HEK293 (cell line): ENCODE measurements at regions not wholly inside any gene's neighbourhood (a gene's known extent, or its start where the extent isn't known, plus 50 kb on each side); places are given as distances from the start of the nearest gene placed in this dataset.

ENCODE experiments used
- CTCF ChIA-PET: fragments of 350-600 bp; formaldehyde crosslinking; extraction: SDS; loops from one replicate; lab custom pipeline; 2021; ENCODE audit warnings: antibody characterized with exemption; lab: Yijun Ruan, JAX
- POLR2A ChIA-PET: fragments of 300-600 bp; formaldehyde crosslinking; extraction: SDS; loops from one replicate; lab custom pipeline; 2020; ENCODE audit warnings: antibody characterized with exemption, inconsistent platforms; lab: Yijun Ruan, JAX
- H3K27ac ChIP-seq: fragments of 200-500 bp; sonication (Bioruptor generic); 2 replicates; pipeline ENCODE4 v1.5.1; 2014; ENCODE audit warnings: low read depth, low read length, control low read depth, inconsistent platforms; ENCODE audit errors: extremely low read depth
- H3K36me3 ChIP-seq, 2 experiments: fragments of 200-500 bp in 1 of 2; sonication (Bioruptor generic) in 1 of 2; 1 replicate in 1 of 2; 2 replicates in 1 of 2; pipeline ENCODE4 v1.5.1; 2014 to 2017; ENCODE audit warnings: inconsistent platforms in 2 of 2, low read length in 2 of 2; ENCODE audit not compliant: control insufficient read depth in 2 of 2, insufficient read depth in 1 of 2
- H3K4me1 ChIP-seq: fragments of 200-500 bp; sonication (Bioruptor generic); 2 replicates; pipeline ENCODE4 v1.5.1; 2014; ENCODE audit warnings: mild to moderate bottlenecking, low read length, inconsistent platforms; ENCODE audit not compliant: control insufficient read depth, insufficient read depth
- H3K4me3 ChIP-seq: 2 replicates; pipeline ENCODE4 v1.5.1; 2011; ENCODE audit warnings: low read depth, mild to moderate bottlenecking, control low read depth, low read length, moderate library complexity
- H3K9me3 ChIP-seq: fragments of 200-500 bp; sonication (Bioruptor generic); 2 replicates; pipeline ENCODE4 v1.5.1; 2014; ENCODE audit warnings: low read depth, low read length, inconsistent platforms; ENCODE audit not compliant: control insufficient read depth, insufficient read depth
- GLI4 ChIP-seq: fragments of 450-650 bp; formaldehyde crosslinking; IDR thresholded peaks from 2 replicates; pipeline ENCODE4 v1.5.1; 2016; ENCODE audit warnings: missing biosample characterization, missing genetic modification characterization
- REPIN1 ChIP-seq: fragments of 450-650 bp; formaldehyde crosslinking; IDR thresholded peaks from 2 replicates; pipeline ENCODE4 v1.5.1; 2017; ENCODE audit warnings: missing biosample characterization, missing genetic modification characterization, low read depth
- SCRT1 ChIP-seq: fragments of 450-650 bp; formaldehyde crosslinking; IDR thresholded peaks from 2 replicates; pipeline ENCODE4 v1.5.1; 2016; ENCODE audit warnings: missing biosample characterization, missing genetic modification characterization, borderline replicate concordance
- SCRT2 ChIP-seq: fragments of 450-650 bp; formaldehyde crosslinking; IDR thresholded peaks from 2 replicates; pipeline ENCODE4 v1.5.1; 2016; ENCODE audit warnings: missing biosample characterization, missing genetic modification characterization
- SETDB1 ChIP-seq: IDR thresholded peaks from one replicate; pipeline ENCODE4 v1.6.1; 2017; ENCODE audit warnings: mild to moderate bottlenecking, low read length, moderate library complexity, mixed read lengths; ENCODE audit not compliant: insufficient read length
- ZNF335 ChIP-seq: fragments of 450-650 bp; formaldehyde crosslinking; conservative IDR thresholded peaks from 2 replicates; pipeline ENCODE4 v1.5.1; 2016; ENCODE audit warnings: missing biosample characterization, missing genetic modification characterization
- ZNF366 ChIP-seq: fragments of 450-650 bp; formaldehyde crosslinking; conservative IDR thresholded peaks from 2 replicates; pipeline ENCODE4 v1.5.1; 2016; ENCODE audit warnings: missing biosample characterization, missing genetic modification characterization
- ZNF670 ChIP-seq: fragments of 450-650 bp; formaldehyde crosslinking; IDR thresholded peaks from 2 replicates; pipeline ENCODE4 v1.5.1; 2016; ENCODE audit warnings: missing biosample characterization, missing genetic modification characterization, low read depth
- ZNF791 ChIP-seq: fragments of 450-650 bp; formaldehyde crosslinking; IDR thresholded peaks from 2 replicates; pipeline ENCODE4 v1.5.1; 2016; ENCODE audit warnings: missing biosample characterization, missing genetic modification characterization
- ZSCAN30 ChIP-seq: fragments of 450-650 bp; IDR thresholded peaks from 2 replicates; pipeline ENCODE4 v1.5.1; 2018; ENCODE audit warnings: missing biosample characterization, mild to moderate bottlenecking, missing genetic modification characterization, moderate library complexity
- TF ChIP-seq, protein P1 (sequence below): fragments of 450-650 bp; formaldehyde crosslinking; IDR thresholded peaks from 2 replicates; pipeline ENCODE4 v1.5.1; 2016; ENCODE audit warnings: missing biosample characterization, missing genetic modification characterization
- TF ChIP-seq, protein P2 (sequence below): fragments of 450-650 bp; formaldehyde crosslinking; IDR thresholded peaks from 2 replicates; pipeline ENCODE4 v1.5.1; 2016; ENCODE audit warnings: missing biosample characterization, missing genetic modification characterization
- TF ChIP-seq, protein P3 (sequence below): fragments of 450-650 bp; formaldehyde crosslinking; conservative IDR thresholded peaks from 2 replicates; pipeline ENCODE4 v1.5.1; 2016; ENCODE audit warnings: low read depth, missing biosample characterization, missing genetic modification characterization
- TF ChIP-seq, protein P4 (sequence below): fragments of 450-650 bp; formaldehyde crosslinking; IDR thresholded peaks from 2 replicates; pipeline ENCODE4 v1.5.1; 2016; ENCODE audit warnings: missing biosample characterization, missing genetic modification characterization

DNA sequence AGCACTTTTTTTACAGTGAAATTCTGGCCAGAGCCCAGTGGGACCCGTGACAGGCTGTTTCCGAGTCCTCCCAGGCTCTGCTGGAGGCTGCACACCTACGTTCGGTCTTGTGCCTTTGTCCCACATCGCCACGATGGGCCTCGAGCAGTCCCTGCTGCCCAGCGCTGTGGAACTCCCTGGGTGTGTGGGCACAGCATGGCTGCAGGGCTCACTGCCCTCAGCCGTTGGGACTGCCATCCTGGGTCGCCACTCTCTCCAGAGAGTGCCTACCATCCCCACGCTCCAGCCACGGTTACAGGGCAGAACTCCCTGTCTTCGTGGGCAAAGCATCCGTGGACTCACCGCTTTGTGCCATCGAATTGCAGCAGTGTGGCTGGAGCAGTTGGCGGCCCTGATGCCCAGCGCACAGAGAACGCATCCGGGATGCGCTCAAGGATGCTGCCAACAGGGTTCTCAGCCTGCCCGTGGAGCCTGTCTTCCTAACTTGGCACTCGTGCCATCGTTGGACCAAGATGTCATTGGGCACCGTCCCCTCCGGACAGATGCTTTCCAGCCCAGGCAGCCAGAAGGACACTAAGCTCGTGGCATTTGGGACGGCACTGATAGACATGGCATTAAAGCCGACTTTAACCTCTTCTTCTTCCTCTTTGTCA, 85.0 kb upstream of the ARHGEF7 start:
- Histone ChIP-seq H3K27ac (no peak overlapping the region), H3K9me3 (no peaks in the 10 kb centered on the region), H3K36me3 (no peaks in the 10 kb centered on the region), H3K4me1 (no peaks in the 10 kb centered on the region), H3K4me3 (no peak overlapping the region)
- CTCF ChIA-PET: no interaction called here
- POLR2A ChIA-PET: no interaction called here
- TF ChIP-seq ZNF366 (tag by site-specific recombination): no peak

DNA sequence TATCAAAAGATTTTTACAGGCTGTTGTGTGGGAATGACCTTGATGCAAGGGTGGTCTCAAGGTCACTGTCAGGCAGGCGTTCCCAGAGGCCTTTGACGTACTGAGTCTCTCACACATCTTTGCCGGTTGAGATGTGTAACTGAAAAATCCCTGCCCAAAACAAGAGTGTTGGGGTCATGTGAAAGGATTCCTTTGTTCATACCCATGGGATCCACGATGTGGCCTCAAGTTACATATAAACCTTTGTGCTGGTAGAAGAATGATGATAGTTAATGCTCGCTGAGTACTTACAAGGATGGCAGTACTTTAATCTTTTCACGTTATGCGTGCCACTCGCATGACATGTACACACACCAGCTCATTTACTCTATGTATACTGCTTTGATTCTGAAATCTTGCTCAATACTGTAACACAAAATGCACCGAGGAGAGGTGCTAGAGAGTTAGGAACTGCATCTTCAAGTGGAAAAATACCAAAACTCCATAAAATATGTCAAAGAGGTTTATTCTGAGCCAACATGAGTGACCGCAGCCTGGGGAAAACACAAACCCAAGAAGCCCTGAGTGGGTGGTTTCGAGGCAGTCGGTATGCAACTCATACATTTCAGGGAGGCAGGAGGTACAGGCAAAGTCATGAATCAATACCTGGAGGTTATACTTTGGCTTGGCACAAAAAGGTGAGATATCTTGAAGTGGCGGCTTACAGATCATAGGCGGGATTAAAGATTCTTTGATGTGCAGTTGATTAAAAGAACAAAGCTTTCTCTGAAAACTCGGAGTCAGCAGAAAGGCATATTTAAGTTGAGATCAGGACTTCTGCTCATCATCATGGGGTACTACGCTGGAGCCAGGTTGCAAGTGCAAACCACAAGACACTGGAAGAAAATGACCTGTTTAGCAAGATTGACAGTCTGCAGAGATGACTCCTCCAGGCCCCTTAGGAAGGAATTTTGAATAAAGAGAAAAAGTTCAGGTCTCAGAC, 87.4 kb upstream of the ARHGEF7 start:
- TF ChIP-seq, protein P1, sequence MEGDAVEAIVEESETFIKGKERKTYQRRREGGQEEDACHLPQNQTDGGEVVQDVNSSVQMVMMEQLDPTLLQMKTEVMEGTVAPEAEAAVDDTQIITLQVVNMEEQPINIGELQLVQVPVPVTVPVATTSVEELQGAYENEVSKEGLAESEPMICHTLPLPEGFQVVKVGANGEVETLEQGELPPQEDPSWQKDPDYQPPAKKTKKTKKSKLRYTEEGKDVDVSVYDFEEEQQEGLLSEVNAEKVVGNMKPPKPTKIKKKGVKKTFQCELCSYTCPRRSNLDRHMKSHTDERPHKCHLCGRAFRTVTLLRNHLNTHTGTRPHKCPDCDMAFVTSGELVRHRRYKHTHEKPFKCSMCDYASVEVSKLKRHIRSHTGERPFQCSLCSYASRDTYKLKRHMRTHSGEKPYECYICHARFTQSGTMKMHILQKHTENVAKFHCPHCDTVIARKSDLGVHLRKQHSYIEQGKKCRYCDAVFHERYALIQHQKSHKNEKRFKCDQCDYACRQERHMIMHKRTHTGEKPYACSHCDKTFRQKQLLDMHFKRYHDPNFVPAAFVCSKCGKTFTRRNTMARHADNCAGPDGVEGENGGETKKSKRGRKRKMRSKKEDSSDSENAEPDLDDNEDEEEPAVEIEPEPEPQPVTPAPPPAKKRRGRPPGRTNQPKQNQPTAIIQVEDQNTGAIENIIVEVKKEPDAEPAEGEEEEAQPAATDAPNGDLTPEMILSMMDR: no peak
- TF ChIP-seq SCRT2 (tag by site-specific recombination) (no peak), ZSCAN30 (no peak), SCRT1 (tag by site-specific recombination) (no peak), ZNF670 (tag by site-specific recombination) (no peak), ZNF791 (tag by site-specific recombination) (no peak), REPIN1 (tag by site-specific recombination) (no peak), SETDB1 (no peak), GLI4 (tag by site-specific recombination) (no peak), ZNF335 (tag by site-specific recombination) (no peak)
- TF ChIP-seq, protein P2, sequence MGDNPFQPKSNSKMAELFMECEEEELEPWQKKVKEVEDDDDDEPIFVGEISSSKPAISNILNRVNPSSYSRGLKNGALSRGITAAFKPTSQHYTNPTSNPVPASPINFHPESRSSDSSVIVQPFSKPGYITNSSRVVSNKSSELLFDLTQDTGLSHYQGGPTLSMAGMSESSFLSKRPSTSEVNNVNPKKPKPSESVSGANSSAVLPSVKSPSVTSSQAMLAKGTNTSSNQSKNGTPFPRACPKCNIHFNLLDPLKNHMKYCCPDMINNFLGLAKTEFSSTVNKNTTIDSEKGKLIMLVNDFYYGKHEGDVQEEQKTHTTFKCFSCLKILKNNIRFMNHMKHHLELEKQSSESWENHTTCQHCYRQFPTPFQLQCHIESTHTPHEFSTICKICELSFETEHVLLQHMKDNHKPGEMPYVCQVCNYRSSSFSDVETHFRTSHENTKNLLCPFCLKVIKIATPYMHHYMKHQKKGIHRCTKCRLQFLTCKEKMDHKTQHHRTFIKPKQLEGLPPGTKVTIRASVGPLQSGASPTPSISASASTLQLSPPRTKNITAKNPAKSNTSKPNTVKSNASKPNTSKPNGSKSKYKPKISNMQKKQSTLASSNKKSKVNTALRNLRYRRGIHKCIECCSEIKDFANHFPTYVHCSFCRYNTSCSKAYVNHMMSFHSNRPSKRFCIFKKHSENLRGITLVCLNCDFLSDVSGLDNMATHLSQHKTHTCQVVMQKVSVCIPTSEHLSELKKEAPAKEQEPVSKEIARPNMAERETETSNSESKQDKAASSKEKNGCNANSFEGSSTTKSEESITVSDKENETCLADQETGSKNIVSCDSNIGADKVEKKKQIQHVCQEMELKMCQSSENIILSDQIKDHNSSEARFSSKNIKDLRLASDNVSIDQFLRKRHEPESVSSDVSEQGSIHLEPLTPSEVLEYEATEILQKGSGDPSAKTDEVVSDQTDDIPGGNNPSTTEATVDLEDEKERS (tag by site-specific recombination): no peak
- TF ChIP-seq, protein P3, sequence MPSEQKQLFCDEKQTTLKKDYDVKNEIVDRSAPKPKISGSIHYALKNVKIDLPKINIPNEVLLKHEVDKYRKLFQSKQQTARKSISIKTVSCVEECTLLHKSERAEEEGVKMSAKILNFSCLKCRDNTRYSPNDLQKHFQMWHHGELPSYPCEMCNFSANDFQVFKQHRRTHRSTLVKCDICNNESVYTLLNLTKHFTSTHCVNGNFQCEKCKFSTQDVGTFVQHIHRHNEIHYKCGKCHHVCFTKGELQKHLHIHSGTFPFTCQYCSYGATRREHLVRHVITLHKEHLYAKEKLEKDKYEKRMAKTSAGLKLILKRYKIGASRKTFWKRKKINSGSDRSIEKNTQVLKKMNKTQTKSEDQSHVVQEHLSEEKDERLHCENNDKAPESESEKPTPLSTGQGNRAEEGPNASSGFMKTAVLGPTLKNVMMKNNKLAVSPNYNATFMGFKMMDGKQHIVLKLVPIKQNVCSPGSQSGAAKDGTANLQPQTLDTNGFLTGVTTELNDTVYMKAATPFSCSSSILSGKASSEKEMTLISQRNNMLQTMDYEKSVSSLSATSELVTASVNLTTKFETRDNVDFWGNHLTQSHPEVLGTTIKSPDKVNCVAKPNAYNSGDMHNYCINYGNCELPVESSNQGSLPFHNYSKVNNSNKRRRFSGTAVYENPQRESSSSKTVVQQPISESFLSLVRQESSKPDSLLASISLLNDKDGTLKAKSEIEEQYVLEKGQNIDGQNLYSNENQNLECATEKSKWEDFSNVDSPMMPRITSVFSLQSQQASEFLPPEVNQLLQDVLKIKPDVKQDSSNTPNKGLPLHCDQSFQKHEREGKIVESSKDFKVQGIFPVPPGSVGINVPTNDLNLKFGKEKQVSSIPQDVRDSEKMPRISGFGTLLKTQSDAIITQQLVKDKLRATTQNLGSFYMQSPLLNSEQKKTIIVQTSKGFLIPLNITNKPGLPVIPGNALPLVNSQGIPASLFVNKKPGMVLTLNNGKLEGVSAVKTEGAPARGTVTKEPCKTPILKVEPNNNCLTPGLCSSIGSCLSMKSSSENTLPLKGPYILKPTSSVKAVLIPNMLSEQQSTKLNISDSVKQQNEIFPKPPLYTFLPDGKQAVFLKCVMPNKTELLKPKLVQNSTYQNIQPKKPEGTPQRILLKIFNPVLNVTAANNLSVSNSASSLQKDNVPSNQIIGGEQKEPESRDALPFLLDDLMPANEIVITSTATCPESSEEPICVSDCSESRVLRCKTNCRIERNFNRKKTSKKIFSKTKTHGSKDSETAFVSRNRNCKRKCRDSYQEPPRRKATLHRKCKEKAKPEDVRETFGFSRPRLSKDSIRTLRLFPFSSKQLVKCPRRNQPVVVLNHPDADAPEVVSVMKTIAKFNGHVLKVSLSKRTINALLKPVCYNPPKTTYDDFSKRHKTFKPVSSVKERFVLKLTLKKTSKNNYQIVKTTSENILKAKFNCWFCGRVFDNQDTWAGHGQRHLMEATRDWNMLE (tag by site-specific recombination): no peak
- TF ChIP-seq, protein P4, sequence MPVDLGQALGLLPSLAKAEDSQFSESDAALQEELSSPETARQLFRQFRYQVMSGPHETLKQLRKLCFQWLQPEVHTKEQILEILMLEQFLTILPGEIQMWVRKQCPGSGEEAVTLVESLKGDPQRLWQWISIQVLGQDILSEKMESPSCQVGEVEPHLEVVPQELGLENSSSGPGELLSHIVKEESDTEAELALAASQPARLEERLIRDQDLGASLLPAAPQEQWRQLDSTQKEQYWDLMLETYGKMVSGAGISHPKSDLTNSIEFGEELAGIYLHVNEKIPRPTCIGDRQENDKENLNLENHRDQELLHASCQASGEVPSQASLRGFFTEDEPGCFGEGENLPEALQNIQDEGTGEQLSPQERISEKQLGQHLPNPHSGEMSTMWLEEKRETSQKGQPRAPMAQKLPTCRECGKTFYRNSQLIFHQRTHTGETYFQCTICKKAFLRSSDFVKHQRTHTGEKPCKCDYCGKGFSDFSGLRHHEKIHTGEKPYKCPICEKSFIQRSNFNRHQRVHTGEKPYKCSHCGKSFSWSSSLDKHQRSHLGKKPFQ (tag by site-specific recombination): no peak
- H3K36me3 ChIP-seq: no peaks in the 10 kb centered on the region
- ChIA-PET POLR2A (no interaction called here), CTCF (no interaction called here)
- no peaks in the 10 kb centered on the region for H3K4me1 ChIP-seq
- no peak overlapping the region for H3K27ac ChIP-seq
- no peak overlapping the region for H3K4me3 ChIP-seq
- no peaks in the 10 kb centered on the region for H3K9me3 ChIP-seq
